Activated CD4-positive, alpha-beta T cell treated with anti-CD3 and anti-CD28 coated beads, Interleukin-2, amount 10 ng/mL, durations not matched to agents 7 days and 5 days (primary cell): ENCODE measurements at regions not wholly inside any gene's neighbourhood (a gene's known extent, or its start where the extent isn't known, plus 50 kb on each side); places are given as distances from the start of the nearest gene placed in this dataset.

ENCODE experiments used
- CTCF ChIA-PET: fragments of 350-600 bp; sonication (Branson Sonifier 250); formaldehyde crosslinking; loops from one replicate; lab custom pipeline; 2021; ENCODE audit warnings: antibody characterized with exemption; lab: Charles Lee
- POLR2A ChIA-PET: fragments of 350-600 bp; sonication (Branson Sonifier 250); formaldehyde crosslinking; loops from one replicate; lab custom pipeline; 2021; ENCODE audit warnings: antibody characterized with exemption; lab: Charles Lee
- DNase-seq: peaks from one replicate; pipeline ENCODE4 v3.0.0-alpha.2; 2020
- H3K27ac Mint-ChIP-seq: one replicate; pipeline ENCODE4 v1.8.0; 2021; ENCODE audit warnings: mild to moderate bottlenecking, moderate library complexity, mixed read lengths
- H3K27me3 Mint-ChIP-seq: one replicate; pipeline ENCODE4 v1.8.0; 2021; ENCODE audit warnings: mixed read lengths
- H3K36me3 Mint-ChIP-seq: one replicate; pipeline ENCODE4 v1.8.0; 2021; ENCODE audit warnings: low read depth, mixed read lengths
- H3K4me1 Mint-ChIP-seq: one replicate; pipeline ENCODE4 v1.8.0; 2021; ENCODE audit warnings: mixed read lengths
- H3K4me3 Mint-ChIP-seq: one replicate; pipeline ENCODE4 v1.8.0; 2021; ENCODE audit warnings: mild to moderate bottlenecking, moderate library complexity, mixed read lengths
- H3K9me3 Mint-ChIP-seq: one replicate; pipeline ENCODE4 v1.8.0; 2021; ENCODE audit warnings: mixed read lengths

DNA sequence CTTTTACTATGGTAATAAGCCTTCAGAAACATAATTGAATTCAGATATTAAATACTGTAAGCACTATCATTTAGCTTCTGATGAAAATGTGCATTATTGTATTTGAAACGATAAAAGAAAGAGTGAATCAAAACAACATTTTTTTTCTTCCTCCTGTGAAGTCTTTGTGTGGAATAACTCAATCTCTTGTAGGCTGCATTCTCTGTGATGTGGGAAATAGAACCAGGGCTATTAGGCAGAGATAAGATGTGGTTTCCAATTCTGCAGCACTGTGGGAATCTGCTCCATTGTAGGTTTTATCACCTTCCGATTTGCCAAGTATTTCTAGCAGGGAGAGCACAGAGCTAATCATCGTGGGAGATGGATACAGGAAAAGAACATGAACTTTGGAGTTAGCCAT is 624.5 kb downstream of the RBFOX1 start:
- CTCF ChIA-PET: interaction anchor here (0.6 kb wide), 1 partner anchor 163 kb away, joined by 3 read pairs; no protein-coding TSS in a partner anchor
- no peaks in the 10 kb centered on the region for H3K4me1 Mint-ChIP-seq

DNA sequence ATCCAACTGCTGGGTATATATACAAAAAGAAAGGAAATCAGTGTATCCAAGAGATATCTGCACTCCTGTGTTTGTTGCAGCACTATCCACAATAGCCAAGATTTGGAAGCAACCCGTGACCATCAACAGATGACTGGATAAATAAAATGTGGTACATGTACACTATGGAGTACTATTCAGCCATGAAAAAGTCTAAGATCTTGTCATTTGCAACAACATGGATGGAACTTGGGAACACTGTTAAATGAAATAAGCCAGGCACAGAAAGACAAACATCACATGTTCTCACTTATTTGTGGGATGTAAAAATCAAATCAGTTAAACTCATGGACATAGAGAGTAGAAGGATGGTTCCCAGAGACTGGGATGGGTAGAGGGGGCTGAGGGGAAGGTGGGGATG is 620.7 kb downstream of the RBFOX1 start:
- no peaks in the 10 kb centered on the region for H3K36me3 Mint-ChIP-seq
- no peak overlapping the region for H3K4me3 Mint-ChIP-seq
- ChIA-PET CTCF (no interaction called here), POLR2A (no interaction called here)
- no peaks in the 10 kb centered on the region for H3K4me1 Mint-ChIP-seq
- H3K27me3 Mint-ChIP-seq: no peaks in the 10 kb centered on the region
- no peak for DNase-seq
- no peak overlapping the region for H3K27ac Mint-ChIP-seq
- H3K9me3 Mint-ChIP-seq: peaks cover 19% of the 10 kb centered on the region

More for the DNA sequence above, 624.5 kb downstream of the RBFOX1 start:
- Mint-ChIP-seq H3K27me3 (no peaks in the 10 kb centered on the region), H3K9me3 (peaks cover 26% of the 10 kb centered on the region), H3K27ac (no peak overlapping the region), H3K4me3 (no peak overlapping the region), H3K36me3 (no peaks in the 10 kb centered on the region)
- POLR2A ChIA-PET: no interaction called here
- DNase-seq: no peak

DNA sequence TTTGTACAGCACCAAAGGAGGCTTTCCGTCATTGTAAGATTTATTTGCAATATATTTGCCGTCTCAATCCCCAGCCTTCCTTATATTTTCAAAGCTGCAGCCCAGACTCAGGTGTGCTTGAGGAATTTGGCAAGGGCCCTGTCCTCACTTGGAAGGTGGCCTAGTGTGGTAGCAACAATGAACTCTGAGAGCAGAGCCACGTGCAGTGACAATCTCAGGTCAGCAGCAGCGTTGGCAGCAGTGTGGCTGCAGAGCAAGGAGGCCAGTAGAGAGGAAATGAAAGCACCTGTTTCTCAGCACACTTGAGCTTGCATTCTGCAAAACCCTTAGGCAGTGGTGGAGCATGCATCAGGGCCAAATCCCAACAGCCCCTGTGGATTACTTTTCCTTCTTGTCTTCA is 613.5 kb downstream of the RBFOX1 start:
- Mint-ChIP-seq H3K4me3 (no peak overlapping the region), H3K27ac (no peak overlapping the region), H3K36me3 (no peaks in the 10 kb centered on the region), H3K9me3 (peaks cover 10% of the 10 kb centered on the region), H3K4me1 (no peaks in the 10 kb centered on the region), H3K27me3 (no peaks in the 10 kb centered on the region)
- POLR2A ChIA-PET: no interaction called here
- CTCF ChIA-PET: no interaction called here
- no peak for DNase-seq

DNA sequence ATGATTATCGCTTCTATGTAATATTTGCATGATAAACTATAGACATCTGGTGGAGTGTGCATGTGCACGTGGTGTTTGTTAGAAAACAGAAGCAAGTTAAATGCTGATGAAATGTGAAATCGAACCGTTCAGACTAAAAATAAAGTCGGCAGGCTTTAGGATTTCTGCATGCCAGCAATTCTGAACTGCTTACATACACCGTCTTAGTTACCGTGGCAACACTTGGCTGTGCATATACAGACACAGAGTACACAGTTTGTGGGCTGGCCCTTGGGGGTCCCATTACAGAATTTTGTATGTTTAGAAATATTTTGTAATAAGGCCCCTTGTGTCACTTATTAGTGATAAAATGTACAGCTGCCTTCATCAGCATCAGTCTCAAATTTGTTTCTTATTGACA is 605.5 kb downstream of the RBFOX1 start:
- H3K9me3 Mint-ChIP-seq: peaks cover 12% of the 10 kb centered on the region
- ChIA-PET CTCF (no interaction called here), POLR2A (no interaction called here)
- no peaks in the 10 kb centered on the region for H3K36me3 Mint-ChIP-seq
- no peak for DNase-seq
- H3K4me1 Mint-ChIP-seq: no peaks in the 10 kb centered on the region
- no peak overlapping the region for H3K4me3 Mint-ChIP-seq
- no peaks in the 10 kb centered on the region for H3K27me3 Mint-ChIP-seq
- no peak overlapping the region for H3K27ac Mint-ChIP-seq

DNA sequence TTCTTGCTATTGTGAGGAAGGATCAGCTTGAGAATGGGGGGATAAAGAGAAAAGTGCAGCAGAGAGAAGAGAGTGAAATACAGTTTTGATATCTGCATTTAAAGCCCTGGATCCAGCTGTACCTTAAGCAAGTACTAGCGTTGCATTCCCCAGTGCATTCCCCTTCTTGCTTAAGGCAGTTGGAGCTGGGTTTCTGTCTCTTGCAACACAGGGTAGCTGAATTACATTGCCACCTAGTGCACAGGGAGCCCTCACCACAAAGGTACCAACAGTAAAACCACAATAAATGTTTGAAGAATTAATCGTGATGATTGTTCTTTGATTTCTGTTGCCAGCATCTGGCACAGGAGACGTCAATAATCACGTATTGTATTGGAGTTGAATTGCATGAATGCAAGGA is 588.7 kb downstream of the RBFOX1 start:
- Mint-ChIP-seq H3K4me3 (no peak overlapping the region), H3K27me3 (no peaks in the 10 kb centered on the region)
- POLR2A ChIA-PET: no interaction called here

DNA sequence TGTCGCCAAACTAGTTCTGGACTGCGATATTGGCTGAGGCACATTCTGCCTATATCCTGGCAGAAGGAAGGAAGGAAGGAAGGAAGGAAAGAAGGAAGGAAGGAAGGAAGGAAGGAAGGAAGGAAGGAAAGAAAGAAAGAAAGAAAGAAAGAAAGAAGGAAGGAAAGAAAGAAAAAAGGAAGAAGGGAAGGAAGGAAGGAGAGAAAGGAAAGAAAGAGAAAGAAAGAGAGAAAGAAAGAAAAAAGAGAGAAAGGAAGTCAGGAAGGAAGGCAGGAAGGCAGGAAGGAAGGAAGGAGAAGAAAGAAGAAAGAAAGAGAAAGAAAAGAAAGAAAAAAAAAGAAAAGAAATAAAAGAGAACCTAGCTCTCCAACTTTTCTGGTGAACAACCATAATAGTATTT is 587.1 kb downstream of the RBFOX1 start:
- ChIA-PET CTCF (interaction anchor here (1.5 kb wide), 1 partner anchor 9 kb away, joined by 6 read pairs; no protein-coding TSS in a partner anchor), POLR2A (no interaction called here)
- H3K9me3 Mint-ChIP-seq: peaks cover 8% of the 10 kb centered on the region
- no peak overlapping the region for H3K4me3 Mint-ChIP-seq
- H3K4me1 Mint-ChIP-seq: no peaks in the 10 kb centered on the region
- no peaks in the 10 kb centered on the region for H3K36me3 Mint-ChIP-seq
- no peak for DNase-seq
- H3K27me3 Mint-ChIP-seq: no peaks in the 10 kb centered on the region
- H3K27ac Mint-ChIP-seq: no peak overlapping the region

More for the DNA sequence above, 588.7 kb downstream of the RBFOX1 start:
- Mint-ChIP-seq H3K27ac (no peak overlapping the region), H3K36me3 (no peaks in the 10 kb centered on the region), H3K9me3 (peaks cover 6% of the 10 kb centered on the region), H3K4me1 (no peaks in the 10 kb centered on the region)
- DNase-seq: no peak
- CTCF ChIA-PET: no interaction called here

DNA sequence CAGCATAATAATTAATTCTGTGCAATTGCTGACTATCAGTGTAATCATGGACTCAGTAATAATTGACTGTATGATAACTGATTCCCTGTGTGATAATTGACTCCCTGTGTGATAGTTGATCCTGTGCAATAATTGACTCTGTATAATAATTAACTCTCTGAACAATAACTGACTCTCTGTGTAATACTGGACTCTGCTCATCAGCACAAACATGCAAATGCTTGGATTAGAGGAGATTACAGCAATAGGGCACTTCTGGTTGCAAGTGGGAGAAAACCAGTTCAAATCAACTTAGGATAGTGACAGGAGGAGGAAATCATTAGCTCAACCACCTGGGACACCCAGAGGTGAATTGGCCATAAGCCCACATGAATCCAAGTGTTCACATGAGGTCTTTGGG is 582.1 kb downstream of the RBFOX1 start:
- DNase-seq: no peak
- ChIA-PET CTCF (no interaction called here), POLR2A (no interaction called here)
- no peak overlapping the region for H3K27ac Mint-ChIP-seq
- peaks cover 12% of the 10 kb centered on the region for H3K9me3 Mint-ChIP-seq
- H3K4me1 Mint-ChIP-seq: no peaks in the 10 kb centered on the region
- H3K27me3 Mint-ChIP-seq: no peaks in the 10 kb centered on the region
- H3K4me3 Mint-ChIP-seq: no peak overlapping the region
- no peaks in the 10 kb centered on the region for H3K36me3 Mint-ChIP-seq

DNA sequence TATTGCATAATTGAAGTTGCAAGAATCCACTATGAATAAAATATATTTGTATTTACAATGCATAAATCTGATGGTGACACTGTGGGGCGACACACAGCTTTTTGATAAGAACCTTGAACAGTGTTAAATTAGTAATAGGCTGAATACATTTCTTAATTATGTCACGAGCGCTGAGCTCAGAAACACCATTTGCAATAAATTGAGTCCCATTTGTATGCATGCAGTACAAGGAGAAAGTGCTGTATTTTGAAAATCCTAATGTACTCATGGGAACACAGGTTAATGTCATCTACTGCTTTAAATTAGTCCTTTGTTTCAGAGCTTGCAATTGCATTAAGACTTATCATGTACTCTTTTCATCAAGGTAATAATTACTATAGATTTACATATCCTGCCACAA is 579.5 kb downstream of the RBFOX1 start:
- H3K36me3 Mint-ChIP-seq: no peaks in the 10 kb centered on the region
- no peaks in the 10 kb centered on the region for H3K27me3 Mint-ChIP-seq
- DNase-seq: no peak
- ChIA-PET POLR2A (no interaction called here), CTCF (no interaction called here)
- H3K9me3 Mint-ChIP-seq: peaks cover 18% of the 10 kb centered on the region
- no peaks in the 10 kb centered on the region for H3K4me1 Mint-ChIP-seq
- no peak overlapping the region for H3K27ac Mint-ChIP-seq
- H3K4me3 Mint-ChIP-seq: no peak overlapping the region

DNA sequence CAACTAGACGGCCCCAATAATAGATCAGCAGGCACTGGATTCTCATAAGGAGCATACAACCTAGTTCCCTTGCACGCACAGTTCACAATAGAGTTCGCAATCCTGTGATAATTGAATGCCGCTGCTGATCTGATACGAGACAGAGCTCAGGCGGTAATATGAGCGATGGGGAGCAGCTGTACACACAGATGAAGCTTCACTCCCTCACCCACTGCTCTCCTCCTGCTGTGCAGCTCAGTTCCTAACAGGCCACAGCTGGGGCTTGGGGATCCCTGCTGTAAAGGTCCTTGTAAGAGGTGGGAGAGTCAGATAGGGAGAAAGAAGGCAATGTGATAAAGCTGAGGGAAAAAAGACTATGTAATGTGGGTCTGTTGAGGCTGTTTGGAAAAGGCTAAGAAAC is 577.5 kb downstream of the RBFOX1 start:
- no peaks in the 10 kb centered on the region for H3K4me1 Mint-ChIP-seq
- no peaks in the 10 kb centered on the region for H3K27me3 Mint-ChIP-seq
- ChIA-PET CTCF (interaction anchor here (1.2 kb wide), 1 partner anchor 10 kb away, joined by 6 read pairs; no protein-coding TSS in a partner anchor), POLR2A (no interaction called here)
- peaks cover 20% of the 10 kb centered on the region for H3K9me3 Mint-ChIP-seq
- H3K36me3 Mint-ChIP-seq: no peaks in the 10 kb centered on the region
- no peak overlapping the region for H3K27ac Mint-ChIP-seq
- H3K4me3 Mint-ChIP-seq: no peak overlapping the region
- no peak for DNase-seq

DNA sequence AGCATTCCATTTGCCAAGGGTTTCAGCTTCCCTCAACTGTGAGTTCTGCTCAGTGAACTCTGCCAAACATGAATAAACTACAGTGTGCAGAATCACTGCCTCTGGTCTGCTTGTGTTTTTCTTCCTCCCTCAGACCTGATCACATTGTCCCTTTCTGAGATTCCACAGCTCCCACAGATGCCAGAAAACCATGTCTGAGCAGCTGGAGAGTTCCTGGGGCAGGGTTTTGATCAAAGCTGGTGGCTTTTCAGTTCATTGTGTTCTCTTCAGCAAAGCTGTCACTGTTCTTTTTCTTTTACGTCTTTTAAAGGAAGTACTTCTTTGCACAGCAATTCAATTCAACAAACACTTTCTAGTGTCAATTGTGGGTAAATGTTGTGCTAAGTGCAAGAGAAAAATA is 555.8 kb downstream of the RBFOX1 start:
- Mint-ChIP-seq H3K27ac (no peak overlapping the region), H3K4me1 (no peaks in the 10 kb centered on the region), H3K9me3 (peaks cover 2% of the 10 kb centered on the region), H3K4me3 (no peak overlapping the region), H3K27me3 (no peaks in the 10 kb centered on the region), H3K36me3 (no peaks in the 10 kb centered on the region)
- ChIA-PET POLR2A (no interaction called here), CTCF (no interaction called here)
- no peak for DNase-seq

DNA sequence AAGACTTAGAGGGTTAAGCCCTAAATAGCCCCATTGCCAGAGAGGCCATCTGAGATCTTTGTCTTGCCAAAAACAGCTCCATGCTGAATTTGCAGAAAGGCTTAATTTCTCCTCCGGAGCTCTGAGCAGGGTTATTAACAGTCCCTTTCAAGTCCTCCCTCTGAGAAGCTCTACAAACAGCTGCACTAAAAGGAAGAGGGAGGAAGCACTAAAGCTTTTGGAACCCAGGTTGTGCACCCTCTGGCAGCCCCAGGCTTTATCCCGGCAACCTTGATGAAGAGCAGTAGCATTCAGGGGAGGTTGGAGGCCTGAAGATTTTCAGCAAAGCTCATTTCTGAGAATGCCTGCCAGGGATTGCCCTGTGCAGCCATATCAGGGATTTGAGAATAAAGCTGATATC is 554.7 kb downstream of the RBFOX1 start:
- H3K4me3 Mint-ChIP-seq: no peak overlapping the region
- DNase-seq: no peak
- CTCF ChIA-PET: no interaction called here
- POLR2A ChIA-PET: no interaction called here
- no peaks in the 10 kb centered on the region for H3K36me3 Mint-ChIP-seq
- no peak overlapping the region for H3K27ac Mint-ChIP-seq
- no peaks in the 10 kb centered on the region for H3K27me3 Mint-ChIP-seq
- H3K9me3 Mint-ChIP-seq: peaks cover 3% of the 10 kb centered on the region
- H3K4me1 Mint-ChIP-seq: no peaks in the 10 kb centered on the region

DNA sequence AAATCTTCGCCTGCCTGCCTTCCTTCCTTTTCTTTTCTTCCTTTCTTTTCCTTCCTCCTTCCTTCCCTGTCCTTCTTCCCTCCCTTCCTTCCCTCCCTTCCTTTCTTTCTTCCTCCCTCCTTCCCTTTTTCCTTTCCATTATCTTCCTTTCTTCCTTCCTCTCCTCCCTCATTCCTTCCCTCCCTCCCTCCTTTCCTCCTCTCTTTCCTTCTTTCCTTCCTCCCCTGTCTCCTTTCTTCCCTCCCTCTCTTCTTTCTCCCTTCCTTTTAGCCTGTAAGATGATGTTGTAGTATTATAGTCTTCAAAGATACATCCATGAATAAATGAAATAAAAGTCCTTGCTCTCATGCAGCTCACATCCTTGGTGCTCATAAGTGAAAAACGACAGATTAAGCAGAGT is 539.3 kb downstream of the RBFOX1 start:
- no peaks in the 10 kb centered on the region for H3K27me3 Mint-ChIP-seq
- ChIA-PET CTCF (no interaction called here), POLR2A (no interaction called here)
- no peak for DNase-seq
- peaks cover 20% of the 10 kb centered on the region for H3K9me3 Mint-ChIP-seq
- no peaks in the 10 kb centered on the region for H3K36me3 Mint-ChIP-seq
- H3K27ac Mint-ChIP-seq: no peak overlapping the region
- no peak overlapping the region for H3K4me3 Mint-ChIP-seq
- H3K4me1 Mint-ChIP-seq: no peaks in the 10 kb centered on the region

DNA sequence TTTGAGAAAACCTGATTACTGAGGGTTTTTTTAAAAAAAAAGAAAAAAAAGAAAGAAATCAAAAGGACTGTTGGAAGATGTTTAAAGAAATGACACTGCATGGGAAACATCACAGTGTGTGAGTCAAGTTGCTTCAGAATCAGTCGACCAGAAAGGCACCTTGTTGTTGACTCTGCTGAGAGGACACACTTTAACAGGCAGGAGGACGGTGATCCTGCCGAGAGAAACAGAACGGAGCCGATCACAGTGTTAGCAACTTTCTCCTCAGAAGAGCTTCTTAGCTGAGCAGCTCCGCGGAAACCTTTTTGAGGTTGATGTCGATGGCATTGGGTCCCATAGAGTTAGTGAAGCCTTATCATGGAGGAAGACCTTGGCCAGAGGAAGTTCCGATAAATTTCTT is 538.7 kb downstream of the RBFOX1 start:
- CTCF ChIA-PET: no interaction called here
- POLR2A ChIA-PET: no interaction called here
- H3K9me3 Mint-ChIP-seq: peaks cover 20% of the 10 kb centered on the region
- no peaks in the 10 kb centered on the region for H3K4me1 Mint-ChIP-seq
- no peak overlapping the region for H3K4me3 Mint-ChIP-seq
- DNase-seq: no peak
- H3K27me3 Mint-ChIP-seq: no peaks in the 10 kb centered on the region
- H3K36me3 Mint-ChIP-seq: no peaks in the 10 kb centered on the region
- no peak overlapping the region for H3K27ac Mint-ChIP-seq

DNA sequence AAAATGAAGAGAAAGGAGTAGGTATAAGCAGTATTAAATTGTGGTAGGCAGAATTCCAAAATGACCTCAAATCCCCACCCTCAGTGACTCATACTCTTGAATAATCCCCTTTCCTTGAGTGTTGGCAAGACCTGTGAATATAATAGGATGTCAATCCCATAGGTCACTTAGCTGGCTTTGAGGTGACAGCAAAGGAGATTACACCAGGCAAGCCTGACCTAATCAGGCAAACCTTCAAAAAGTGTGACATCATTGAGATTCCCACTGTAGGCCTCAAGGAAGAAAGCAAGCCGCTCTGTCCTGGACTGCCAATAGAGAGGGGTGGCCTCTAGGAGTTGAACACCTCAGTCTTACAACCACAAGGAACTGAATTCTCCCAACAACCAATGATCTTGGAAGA is 535.2 kb downstream of the RBFOX1 start:
- Mint-ChIP-seq H3K9me3 (peaks cover 10% of the 10 kb centered on the region), H3K4me3 (no peak overlapping the region), H3K36me3 (no peaks in the 10 kb centered on the region), H3K4me1 (no peaks in the 10 kb centered on the region), H3K27ac (no peak overlapping the region), H3K27me3 (no peaks in the 10 kb centered on the region)
- POLR2A ChIA-PET: no interaction called here
- CTCF ChIA-PET: no interaction called here
- no peak for DNase-seq
